Transverse colon (tissue), 4 donors: ENCODE measurements at regions not wholly inside any gene's neighbourhood (a gene's known extent, or its start where the extent isn't known, plus 50 kb on each side); places are given as distances from the start of the nearest gene placed in this dataset.

ENCODE experiments used
- DNase-seq: peaks from one replicate; pipeline ENCODE4 v3.0.0-alpha.2; 2019
- H3K27ac ChIP-seq, 4 donors: fragments of 200-600 bp; sonication (generic); 2 replicates each; pipeline ENCODE4 v1.5.1; 2016 to 2018; ENCODE audit warnings: inconsistent platforms in 4 of 4
- H3K27me3 ChIP-seq: fragments of 200-600 bp; sonication (generic); 2 replicates; pipeline ENCODE4 v1.5.1; 2017; ENCODE audit warnings: inconsistent platforms
- H3K36me3 ChIP-seq, 4 donors: fragments of 200-600 bp; sonication (generic); 2 replicates each; pipeline ENCODE4 v1.5.1; 2017 to 2019; ENCODE audit warnings: inconsistent platforms in 4 of 4
- H3K4me1 ChIP-seq, 4 donors: fragments of 200-600 bp; sonication (generic); 2 replicates each; pipeline ENCODE4 v1.5.1; 2017 to 2020; ENCODE audit warnings: inconsistent platforms in 4 of 4
- H3K4me3 ChIP-seq, 4 donors: fragments of 200-600 bp; sonication (generic); 1 replicate in 1 of 4; 2 replicates in 3 of 4; pipeline versions ENCODE4 v1.5.1 to v1.6.1; 2017 to 2019; ENCODE audit warnings: inconsistent platforms in 4 of 4
- H3K9me3 ChIP-seq, 2 donors: fragments of 200-600 bp; sonication (generic); 2 replicates each; pipeline ENCODE4 v1.5.1; 2017 to 2019; ENCODE audit warnings: inconsistent platforms in 2 of 2
- EP300 ChIP-seq: sonication (generic); formaldehyde crosslinking; IDR thresholded peaks from one replicate; pipeline ENCODE4 v1.6.1; 2017; ENCODE audit warnings: antibody characterized with exemption, low read depth
- POLR2A ChIP-seq: fragments of 450-650 bp; IDR thresholded peaks from one replicate; pipeline ENCODE4 v1.6.1; 2016; ENCODE audit warnings: antibody characterized with exemption, mild to moderate bottlenecking, moderate library complexity
- POLR2AphosphoS5 ChIP-seq, 3 donors: sonication (generic); formaldehyde crosslinking; IDR thresholded peaks; one replicate each; pipeline ENCODE4 v1.6.1; 2016; ENCODE audit warnings: antibody characterized with exemption in 3 of 3
- WGBS, 2 donors: methylation state at CpG; one replicate each; pipeline ENCODE4 v1.1.5; 2018; ENCODE audit warnings: low coverage in 1 of 2; 5-methylcytosine and 5-hydroxymethylcytosine counted together
- in situ Hi-C, 4 donors: fragments of 200-750 bp; cut with MboI; loops; one replicate each; pipeline versions ENCODE4 v1.15.0 to v1.15.1; 2017; ENCODE audit warnings: low sequenced_read_pairs in 3 of 4, low pct_ligation_motif_present in 1 of 4, low pct_unique_long_range_greater_than_20kb in 1 of 4
- intact Hi-C: fragments of 100-400 bp; cut with DNase I; formaldehyde crosslinking; loops from one replicate; pipeline ENCODE4 v1.15.1; 2023; ENCODE audit warnings: low total_unique reads
- TF ChIP-seq, protein P1 (sequence below), 5 experiments: fragments of 200-600 bp in 3 of 5; fragments of 450-650 bp in 2 of 5; sonication (generic) in 3 of 5; IDR thresholded peaks; 1 replicate in 2 of 5; 2 replicates in 3 of 5; pipeline ENCODE4 v1.5.1; 2016 to 2017; ENCODE audit warnings: antibody characterized with exemption in 5 of 5, inconsistent platforms in 3 of 5, mild to moderate bottlenecking in 2 of 5, moderate library complexity in 1 of 5

DNA sequence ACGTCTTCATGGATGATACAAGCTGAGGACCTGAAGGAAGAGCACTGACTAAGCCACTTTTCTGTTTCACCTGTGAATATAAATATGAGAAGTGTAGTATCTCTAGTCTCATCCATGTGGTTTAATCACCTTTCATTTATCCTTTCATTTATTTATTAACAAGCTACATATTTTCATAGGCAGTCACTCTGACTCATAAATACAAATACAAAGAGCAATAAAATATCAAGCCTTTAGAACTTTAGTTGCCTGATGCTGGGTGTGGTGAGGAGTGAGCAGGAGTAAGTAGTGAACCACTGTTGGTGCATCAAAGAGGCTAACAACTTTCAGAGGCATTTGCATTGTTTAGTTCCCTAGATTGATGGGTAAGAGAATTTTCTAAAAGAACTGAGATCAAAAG lies 269.0 kb upstream of the C1orf87 start:
- no peak for DNase-seq
- in situ Hi-C loops = no loop called here
- Histone ChIP-seq H3K9me3 (no peaks in the 10 kb centered on the region), H3K4me3 (no peak overlapping the region), H3K27me3 (no peaks in the 10 kb centered on the region), H3K4me1 (no peaks in the 10 kb centered on the region), H3K27ac (no peak overlapping the region), H3K36me3 (no peaks in the 10 kb centered on the region)
- 63 to 79% methylated on average over 1 of the region's 1 CpG for WGBS, 2 donors
- intact Hi-C loops = no loop called here
- TF ChIP-seq POLR2A = no peak
- TF ChIP-seq, protein P1, sequence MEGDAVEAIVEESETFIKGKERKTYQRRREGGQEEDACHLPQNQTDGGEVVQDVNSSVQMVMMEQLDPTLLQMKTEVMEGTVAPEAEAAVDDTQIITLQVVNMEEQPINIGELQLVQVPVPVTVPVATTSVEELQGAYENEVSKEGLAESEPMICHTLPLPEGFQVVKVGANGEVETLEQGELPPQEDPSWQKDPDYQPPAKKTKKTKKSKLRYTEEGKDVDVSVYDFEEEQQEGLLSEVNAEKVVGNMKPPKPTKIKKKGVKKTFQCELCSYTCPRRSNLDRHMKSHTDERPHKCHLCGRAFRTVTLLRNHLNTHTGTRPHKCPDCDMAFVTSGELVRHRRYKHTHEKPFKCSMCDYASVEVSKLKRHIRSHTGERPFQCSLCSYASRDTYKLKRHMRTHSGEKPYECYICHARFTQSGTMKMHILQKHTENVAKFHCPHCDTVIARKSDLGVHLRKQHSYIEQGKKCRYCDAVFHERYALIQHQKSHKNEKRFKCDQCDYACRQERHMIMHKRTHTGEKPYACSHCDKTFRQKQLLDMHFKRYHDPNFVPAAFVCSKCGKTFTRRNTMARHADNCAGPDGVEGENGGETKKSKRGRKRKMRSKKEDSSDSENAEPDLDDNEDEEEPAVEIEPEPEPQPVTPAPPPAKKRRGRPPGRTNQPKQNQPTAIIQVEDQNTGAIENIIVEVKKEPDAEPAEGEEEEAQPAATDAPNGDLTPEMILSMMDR (IDR thresholded peaks at IDR 0.05) = no peak
- TF ChIP-seq POLR2AphosphoS5 (IDR thresholded peaks at IDR 0.05) = no peak
- TF ChIP-seq EP300 = no peak

DNA sequence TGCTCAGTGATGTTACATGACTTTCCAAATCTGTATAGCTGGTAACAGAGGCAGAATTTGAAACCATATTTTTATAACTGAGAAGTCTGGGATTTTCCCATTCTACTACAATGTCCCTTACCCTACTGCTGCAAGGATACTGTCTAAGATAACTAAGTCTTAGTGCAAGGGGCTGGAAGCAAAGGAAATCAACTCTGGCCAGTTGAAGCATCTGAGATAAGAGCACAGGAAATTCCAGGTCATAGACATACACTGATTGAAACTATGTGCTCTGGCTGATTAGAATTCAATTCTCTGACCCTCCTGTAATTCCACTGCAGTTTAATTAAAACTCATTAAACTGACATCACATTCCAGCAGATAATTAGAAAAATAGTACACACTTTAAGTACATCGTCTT lies 267.7 kb upstream of the C1orf87 start:
- TF ChIP-seq EP300 (no peak), POLR2A (no peak), POLR2AphosphoS5 (IDR thresholded peaks at IDR 0.05) (no peak)
- TF ChIP-seq, protein P1 (IDR thresholded peaks at IDR 0.05) = no peak
- H3K9me3 ChIP-seq = no peaks in the 10 kb centered on the region
- H3K27me3 ChIP-seq = no peaks in the 10 kb centered on the region
- no peaks in the 10 kb centered on the region for H3K4me1 ChIP-seq
- H3K36me3 ChIP-seq = no peaks in the 10 kb centered on the region
- 89 to 94% methylated on average over 1 of the region's 1 CpG for WGBS, 2 donors
- intact Hi-C loops = no loop called here
- no peak overlapping the region for H3K4me3 ChIP-seq
- in situ Hi-C loops = no loop called here
- no peak overlapping the region for H3K27ac ChIP-seq
- no peak for DNase-seq

DNA sequence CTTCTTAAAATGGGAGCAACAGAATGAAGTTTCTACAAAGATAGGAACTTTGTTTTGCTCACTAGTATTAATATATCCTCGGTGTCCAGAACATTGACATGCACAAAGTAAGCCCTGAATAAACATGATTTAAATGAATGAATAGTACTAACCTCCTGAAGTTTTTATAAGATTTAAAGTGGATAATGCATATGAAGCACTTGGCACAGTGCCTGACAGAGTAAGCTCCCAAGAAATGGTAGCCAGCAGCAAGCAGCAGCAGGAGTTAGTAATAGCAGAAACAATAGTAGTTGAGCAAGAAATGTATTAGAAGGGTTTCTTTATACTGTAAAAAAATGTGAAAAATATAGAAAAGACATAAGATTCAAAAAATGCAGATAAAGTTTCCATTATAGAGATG lies 258.1 kb upstream of the C1orf87 start:
- Histone ChIP-seq H3K4me1 (no peaks in the 10 kb centered on the region), H3K4me3 (no peak overlapping the region), H3K36me3 (no peaks in the 10 kb centered on the region), H3K9me3 (no peaks in the 10 kb centered on the region), H3K27me3 (no peaks in the 10 kb centered on the region), H3K27ac (no peak overlapping the region)
- in situ Hi-C loops (no loop called here), intact Hi-C loops (no loop called here)
- TF ChIP-seq, protein P1 (IDR thresholded peaks at IDR 0.05) = no peak
- TF ChIP-seq EP300 (no peak), POLR2AphosphoS5 (IDR thresholded peaks at IDR 0.05) (no peak), POLR2A (no peak)
- WGBS, 2 donors = 74 to 89% methylated on average over 1 of the region's 1 CpG
- no peak for DNase-seq

DNA sequence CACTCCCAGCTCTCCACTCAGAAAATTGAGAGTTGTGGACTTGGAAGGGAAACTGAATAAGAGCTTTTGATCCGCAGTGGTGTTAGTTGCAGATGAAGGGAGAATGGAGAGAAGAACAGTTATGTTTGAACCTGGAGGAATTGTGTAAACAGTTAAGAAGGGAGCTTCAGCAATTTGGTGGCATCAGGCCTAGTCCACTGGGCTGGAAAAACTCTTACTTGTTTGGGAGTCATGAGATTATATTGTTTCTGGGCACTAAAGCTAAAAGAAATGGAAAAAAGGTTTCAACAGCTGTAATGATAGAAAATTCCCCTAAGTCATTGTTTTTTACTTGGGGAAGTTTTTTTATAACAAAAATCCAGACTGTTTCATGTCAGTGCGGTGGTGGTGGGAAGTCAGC lies 256.1 kb upstream of the C1orf87 start:
- H3K4me3 ChIP-seq = no peak overlapping the region
- H3K9me3 ChIP-seq = no peaks in the 10 kb centered on the region
- in situ Hi-C loops = no loop called here
- H3K4me1 ChIP-seq = no peaks in the 10 kb centered on the region
- intact Hi-C loops = no loop called here
- H3K27me3 ChIP-seq = no peaks in the 10 kb centered on the region
- WGBS, 2 donors = 73 to 86% methylated on average over 2 of the region's 2 CpGs
- no peak for DNase-seq
- H3K27ac ChIP-seq = no peak overlapping the region
- H3K36me3 ChIP-seq = no peaks in the 10 kb centered on the region
- TF ChIP-seq EP300 = no peak
- no peak for TF ChIP-seq POLR2A
- TF ChIP-seq, protein P1 (IDR thresholded peaks at IDR 0.05) = no peak
- no peak for TF ChIP-seq POLR2AphosphoS5 (IDR thresholded peaks at IDR 0.05)
